ENCODE measurements at regions not wholly inside any gene's neighbourhood (a gene's known extent, or its start where the extent isn't known, plus 50 kb on each side); places are given as distances from the start of the nearest gene placed in this dataset.

DNA sequence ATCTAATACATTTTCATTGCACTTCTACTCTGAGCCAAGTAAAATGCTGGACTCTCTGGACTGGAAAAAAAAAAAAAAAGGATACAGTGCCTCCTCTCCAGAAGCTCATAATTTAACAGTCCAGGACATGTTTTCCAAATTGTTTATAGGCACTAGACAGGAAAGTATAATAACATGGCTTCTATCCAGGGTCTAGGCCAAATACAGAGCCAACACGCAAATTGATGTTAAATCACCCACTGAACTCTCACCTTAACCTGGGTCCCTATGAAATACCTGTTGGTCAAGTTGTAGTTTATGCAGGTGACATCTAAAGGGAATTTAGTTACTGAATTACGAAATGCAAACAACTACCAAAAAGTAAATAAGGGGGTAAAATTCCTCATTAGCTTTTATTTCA, 428.7 kb upstream of the LUZP2 start:
- DNase-seq (ENCODE audit: low read depth) = no peak
- in situ Hi-C loops (cut with HindIII; ENCODE audit: low sequenced_read_pairs) = no loop called here
- TF ChIP-seq, protein P1, sequence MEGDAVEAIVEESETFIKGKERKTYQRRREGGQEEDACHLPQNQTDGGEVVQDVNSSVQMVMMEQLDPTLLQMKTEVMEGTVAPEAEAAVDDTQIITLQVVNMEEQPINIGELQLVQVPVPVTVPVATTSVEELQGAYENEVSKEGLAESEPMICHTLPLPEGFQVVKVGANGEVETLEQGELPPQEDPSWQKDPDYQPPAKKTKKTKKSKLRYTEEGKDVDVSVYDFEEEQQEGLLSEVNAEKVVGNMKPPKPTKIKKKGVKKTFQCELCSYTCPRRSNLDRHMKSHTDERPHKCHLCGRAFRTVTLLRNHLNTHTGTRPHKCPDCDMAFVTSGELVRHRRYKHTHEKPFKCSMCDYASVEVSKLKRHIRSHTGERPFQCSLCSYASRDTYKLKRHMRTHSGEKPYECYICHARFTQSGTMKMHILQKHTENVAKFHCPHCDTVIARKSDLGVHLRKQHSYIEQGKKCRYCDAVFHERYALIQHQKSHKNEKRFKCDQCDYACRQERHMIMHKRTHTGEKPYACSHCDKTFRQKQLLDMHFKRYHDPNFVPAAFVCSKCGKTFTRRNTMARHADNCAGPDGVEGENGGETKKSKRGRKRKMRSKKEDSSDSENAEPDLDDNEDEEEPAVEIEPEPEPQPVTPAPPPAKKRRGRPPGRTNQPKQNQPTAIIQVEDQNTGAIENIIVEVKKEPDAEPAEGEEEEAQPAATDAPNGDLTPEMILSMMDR (IDR thresholded peaks at IDR 0.05; ENCODE audit: low read depth, low read length, missing control alignments) = no peak
- H3K4me3 ChIP-seq (ENCODE audit: low read depth, low read length) = no peak overlapping the region

DNA sequence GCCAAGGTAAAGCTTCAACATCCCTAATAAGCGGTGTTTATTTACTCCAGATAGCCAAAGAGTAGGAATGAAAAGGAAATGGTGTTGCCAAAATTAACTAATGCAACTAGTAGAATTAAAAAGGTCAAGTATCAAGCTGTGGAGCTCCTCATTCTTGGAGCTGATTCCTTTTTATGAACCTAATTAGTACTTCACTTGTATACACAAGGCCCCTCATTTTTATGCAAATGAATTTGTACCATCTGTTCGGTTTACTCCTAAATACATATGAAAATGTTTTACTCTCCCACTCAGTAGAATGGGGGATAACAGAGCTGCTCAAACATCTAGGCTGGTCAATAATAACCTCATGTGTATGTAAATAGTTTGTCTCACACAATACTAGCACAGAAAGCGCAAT, 426.4 kb upstream of the LUZP2 start:
- TF ChIP-seq, protein P1 (IDR thresholded peaks at IDR 0.05; ENCODE audit: low read depth, low read length, missing control alignments) = no peak
- in situ Hi-C loops (cut with HindIII; ENCODE audit: low sequenced_read_pairs) = no loop called here
- DNase-seq (ENCODE audit: low read depth) = no peak
- no peak overlapping the region for H3K4me3 ChIP-seq (ENCODE audit: low read depth, low read length)

GRCh38 chr11:24078018-24078417, 418.8 kb upstream of the LUZP2 start:
- DNase-seq (ENCODE audit: low read depth) = no peak
- H3K4me3 ChIP-seq (ENCODE audit: low read depth, low read length) = no peak overlapping the region
- TF ChIP-seq, protein P1 (IDR thresholded peaks at IDR 0.05; ENCODE audit: low read depth, low read length, missing control alignments) = no peak
- in situ Hi-C loops (cut with HindIII; ENCODE audit: low sequenced_read_pairs) = no loop called here

DNA sequence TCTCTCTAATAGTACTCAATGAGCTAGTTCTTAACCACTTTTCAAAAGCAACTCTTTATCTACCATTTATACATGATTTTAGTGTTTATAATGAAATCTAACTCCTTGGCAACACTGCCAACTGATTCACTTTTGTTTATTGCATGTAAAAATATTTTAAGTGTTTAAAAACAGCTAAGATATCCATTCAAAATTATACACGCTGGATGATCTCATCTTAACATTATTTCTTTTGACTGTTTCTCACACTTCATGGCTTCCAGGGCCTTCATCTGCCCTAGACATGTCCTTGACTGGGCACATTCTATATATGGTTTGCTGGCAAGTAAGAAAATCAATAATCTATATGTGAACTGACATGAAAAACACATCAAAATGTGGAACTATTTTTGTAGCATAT, 414.6 kb upstream of the LUZP2 start:
- no peak for DNase-seq (ENCODE audit: low read depth)
- in situ Hi-C loops (cut with HindIII; ENCODE audit: low sequenced_read_pairs) = no loop called here
- TF ChIP-seq, protein P1 (IDR thresholded peaks at IDR 0.05; ENCODE audit: low read depth, low read length, missing control alignments) = no peak
- no peak overlapping the region for H3K4me3 ChIP-seq (ENCODE audit: low read depth, low read length)

DNA sequence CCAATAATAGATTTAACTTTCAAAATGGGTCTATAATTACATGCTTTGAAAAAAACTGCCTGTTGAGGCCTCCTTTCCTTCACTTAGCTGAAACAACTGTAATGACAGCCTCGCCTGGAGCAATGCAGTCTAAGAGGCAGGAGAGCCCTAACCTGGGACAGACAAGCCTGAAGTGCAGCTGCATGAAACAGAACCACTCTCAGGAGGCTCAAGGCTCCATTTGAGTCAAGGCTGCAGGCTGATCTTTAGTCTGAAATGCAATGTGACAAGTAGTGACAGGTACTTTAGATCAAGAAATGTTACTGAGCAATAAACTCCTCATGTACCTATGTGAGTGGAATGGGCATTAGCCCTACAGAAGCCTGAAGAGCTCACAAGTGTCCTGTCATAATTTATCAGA, 414.0 kb upstream of the LUZP2 start:
- TF ChIP-seq, protein P1 (IDR thresholded peaks at IDR 0.05; ENCODE audit: low read depth, low read length, missing control alignments) = no peak
- in situ Hi-C loops (cut with HindIII; ENCODE audit: low sequenced_read_pairs) = no loop called here
- DNase-seq (ENCODE audit: low read depth) = no peak
- H3K4me3 ChIP-seq (ENCODE audit: low read depth, low read length) = no peak overlapping the region

DNA sequence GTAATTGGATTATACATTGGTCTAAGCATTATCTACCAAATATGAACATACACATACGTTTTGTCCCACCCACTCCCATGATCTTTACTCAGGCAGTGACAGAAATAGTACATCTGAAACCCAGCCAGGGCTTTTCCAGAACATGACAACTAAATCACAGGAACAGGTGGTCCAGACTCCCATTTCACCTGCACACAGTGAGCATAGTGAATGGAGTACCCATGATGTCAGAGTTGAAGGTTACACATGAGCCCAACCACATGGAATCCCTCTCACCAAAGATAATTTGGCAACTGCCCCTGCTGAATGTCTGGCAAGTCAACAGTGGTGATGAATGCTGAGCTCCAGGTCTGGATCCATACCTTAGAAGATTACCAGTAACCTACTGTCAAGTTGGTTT, 411.9 kb upstream of the LUZP2 start:
- in situ Hi-C loops (cut with HindIII; ENCODE audit: low sequenced_read_pairs) = no loop called here
- TF ChIP-seq, protein P1 (IDR thresholded peaks at IDR 0.05; ENCODE audit: low read depth, low read length, missing control alignments) = no peak
- H3K4me3 ChIP-seq (ENCODE audit: low read depth, low read length) = no peak overlapping the region
- no peak for DNase-seq (ENCODE audit: low read depth)

GRCh38 chr11:24086921-24087320, 409.9 kb upstream of the LUZP2 start:
- no peak for DNase-seq (ENCODE audit: low read depth)
- no peak overlapping the region for H3K4me3 ChIP-seq (ENCODE audit: low read depth, low read length)
- in situ Hi-C loops (cut with HindIII; ENCODE audit: low sequenced_read_pairs) = no loop called here
- TF ChIP-seq, protein P1 (IDR thresholded peaks at IDR 0.05; ENCODE audit: low read depth, low read length, missing control alignments) = no peak
